Anterior cingulate cortex (tissue), 58 donors: ENCODE measurements at regions not wholly inside any gene's neighbourhood (a gene's known extent, or its start where the extent isn't known, plus 50 kb on each side); places are given as distances from the start of the nearest gene placed in this dataset.
A peak's percentile ranks its signal among the peaks of the same experiment; 100 is the strongest.

Experiments
- DNase-seq, 58 donors: peaks; one replicate each; lab custom pipeline; 2025; lab: John Stamatoyannopoulos, UW

DNA sequence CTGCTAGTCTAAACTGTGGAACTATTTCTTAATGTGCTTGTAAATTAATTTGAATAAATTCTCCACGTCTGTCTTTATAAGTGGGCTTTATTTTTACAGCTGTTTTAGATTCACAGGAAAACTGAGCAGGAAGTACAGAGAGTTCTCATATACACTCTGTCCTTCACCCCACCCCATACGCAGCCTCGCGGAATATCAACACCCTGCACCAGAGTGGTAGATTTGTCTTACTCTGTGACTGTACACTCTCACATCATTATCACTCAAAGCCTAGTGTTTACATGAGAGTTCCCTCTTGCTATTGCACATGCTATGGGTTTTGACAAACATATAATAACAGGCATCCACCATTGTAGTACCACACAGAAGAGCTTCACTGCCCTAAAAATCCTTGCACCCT is 179.7 kb upstream of the DAB2 start:
- DNase-seq: no peak

DNA sequence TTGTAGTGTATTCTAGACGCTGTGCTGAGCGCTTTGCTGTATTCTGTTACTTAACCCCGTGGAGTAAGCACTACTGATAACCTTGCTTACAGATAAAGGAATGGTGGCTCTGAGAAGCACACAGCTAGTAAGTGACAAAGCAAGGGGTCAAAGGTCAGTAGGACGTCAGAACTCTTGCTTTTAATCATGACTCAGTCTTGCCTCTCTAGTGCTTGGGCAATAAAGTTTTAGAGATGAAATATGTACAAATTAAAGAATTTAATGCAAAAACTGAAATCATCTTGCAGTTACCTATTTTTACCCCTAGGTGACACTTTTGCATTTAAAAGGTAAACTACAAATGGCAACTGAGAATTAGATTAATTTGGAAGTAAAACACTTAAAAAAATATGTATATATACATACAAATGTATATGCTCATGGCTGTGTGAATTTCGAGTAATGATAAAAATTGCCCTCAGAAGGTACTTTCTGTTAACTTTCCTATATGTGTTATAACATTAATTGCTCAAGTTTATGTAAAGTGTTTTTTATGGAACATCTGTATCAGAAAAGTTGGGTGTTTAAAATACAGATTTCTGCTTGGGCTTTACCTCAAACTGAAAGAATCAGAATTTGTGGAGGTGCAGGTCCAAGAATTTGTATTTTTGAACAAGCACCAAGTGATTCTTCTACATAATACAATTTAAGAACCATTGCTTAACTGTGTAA is 175.1 kb upstream of the DAB2 start:
- no peak for DNase-seq

DNA sequence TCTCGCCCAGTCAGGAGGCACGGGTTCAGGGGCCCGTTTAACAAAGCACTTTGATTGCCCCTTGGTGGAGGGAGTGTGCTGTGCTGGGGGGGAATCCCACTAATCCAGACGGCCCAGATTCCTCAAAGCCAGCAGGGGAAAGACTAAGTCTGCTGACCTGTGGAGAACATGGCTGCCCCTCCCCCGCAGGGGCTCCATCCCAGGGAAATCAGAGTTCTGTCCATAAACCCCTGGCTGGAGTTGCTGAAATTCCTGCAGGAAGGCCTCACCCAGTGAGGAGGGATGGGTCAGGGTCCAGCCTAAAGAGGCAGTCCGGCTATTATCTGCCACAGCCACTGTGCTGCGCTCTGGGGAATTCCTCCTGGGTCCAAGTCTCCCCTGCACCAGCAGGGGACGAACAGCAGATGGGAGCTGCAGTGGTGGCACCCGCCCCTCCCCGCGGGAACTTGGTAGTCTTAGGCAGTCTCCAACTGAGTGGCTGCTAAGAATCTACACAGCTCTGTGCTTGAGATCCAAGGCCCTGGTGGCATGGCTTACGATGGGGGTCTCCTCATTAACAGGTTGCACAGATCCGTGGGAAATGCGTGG is 174.0 kb upstream of the DAB2 start:
- DNase-seq: no peak

DNA sequence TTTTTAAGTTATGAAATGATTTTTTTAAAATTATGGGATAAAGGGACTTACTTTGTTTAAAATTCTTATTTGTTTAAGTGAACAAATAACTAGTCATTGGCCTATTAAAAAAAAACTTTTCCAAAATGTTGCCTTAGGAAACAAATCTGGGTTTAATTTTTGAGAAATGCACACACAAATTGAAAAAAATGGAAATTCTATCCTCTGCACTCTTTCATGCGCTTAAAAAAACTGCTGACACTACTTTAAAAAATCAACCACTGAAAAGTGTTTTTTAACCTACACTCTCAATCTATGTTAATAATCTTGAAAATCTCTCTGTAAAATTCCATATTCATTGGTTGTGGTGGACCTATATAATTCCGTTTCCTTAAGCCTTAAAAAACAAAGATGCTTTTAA is 163.4 kb upstream of the DAB2 start:
- no peak for DNase-seq

DNA sequence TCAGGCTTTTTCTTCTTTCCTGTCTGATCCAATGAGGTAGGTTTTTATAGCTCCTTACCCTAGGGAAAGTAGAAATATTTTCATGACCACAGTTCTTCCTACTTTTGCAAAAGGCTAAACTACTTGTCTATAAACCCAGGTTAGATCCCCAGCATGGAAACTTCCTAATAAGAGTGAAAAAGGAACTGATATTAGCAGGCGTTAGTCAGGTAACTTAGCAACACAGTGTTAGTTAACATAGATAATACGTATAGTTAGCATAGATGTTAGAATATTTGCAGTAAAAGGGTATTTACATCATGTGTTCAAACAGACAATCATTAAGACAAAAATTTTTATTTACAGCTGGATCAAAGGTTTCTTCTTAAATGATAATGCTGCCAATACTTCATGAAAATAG is 162.9 kb upstream of the DAB2 start:
- no peak for DNase-seq

DNA sequence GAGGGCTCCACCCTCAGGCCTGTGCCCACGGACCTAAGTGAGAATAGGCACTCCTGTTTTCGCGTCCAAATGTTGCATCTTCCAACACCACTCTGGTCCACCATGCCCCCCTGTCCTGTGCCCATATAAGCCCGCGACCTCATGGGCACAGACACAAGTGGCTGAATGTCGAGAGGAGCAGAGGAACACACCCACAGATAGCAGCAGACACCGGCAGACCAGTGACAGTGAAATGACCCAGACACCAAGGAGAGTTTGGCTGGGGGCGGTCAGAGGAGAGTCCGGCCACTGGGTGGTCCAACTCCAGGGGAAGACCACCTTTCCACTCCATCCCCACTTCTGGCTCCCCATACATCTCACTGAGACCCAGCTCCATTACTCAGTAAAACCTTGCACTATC is 161.4 kb upstream of the DAB2 start:
- DNase-seq: no peak

DNA sequence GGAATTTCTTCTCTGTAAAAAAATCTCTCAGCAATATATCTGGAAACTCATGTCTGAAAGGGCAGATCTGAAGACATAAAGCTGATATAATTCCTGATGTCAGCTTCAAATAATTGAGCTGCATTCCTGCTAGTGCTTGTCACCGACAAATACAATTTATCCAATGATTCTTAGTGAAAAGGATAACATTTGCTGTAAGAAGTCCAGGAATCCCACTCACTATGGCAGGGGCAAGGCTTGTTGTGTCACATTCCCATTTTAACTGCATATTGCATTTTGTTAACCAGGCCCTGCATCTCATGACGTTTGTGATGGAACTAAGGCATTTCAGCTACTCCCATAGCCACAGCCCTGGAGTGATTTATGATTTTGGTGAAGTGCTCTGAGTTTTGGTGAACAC is 160.1 kb upstream of the DAB2 start:
- DNase-seq: no peak

DNA sequence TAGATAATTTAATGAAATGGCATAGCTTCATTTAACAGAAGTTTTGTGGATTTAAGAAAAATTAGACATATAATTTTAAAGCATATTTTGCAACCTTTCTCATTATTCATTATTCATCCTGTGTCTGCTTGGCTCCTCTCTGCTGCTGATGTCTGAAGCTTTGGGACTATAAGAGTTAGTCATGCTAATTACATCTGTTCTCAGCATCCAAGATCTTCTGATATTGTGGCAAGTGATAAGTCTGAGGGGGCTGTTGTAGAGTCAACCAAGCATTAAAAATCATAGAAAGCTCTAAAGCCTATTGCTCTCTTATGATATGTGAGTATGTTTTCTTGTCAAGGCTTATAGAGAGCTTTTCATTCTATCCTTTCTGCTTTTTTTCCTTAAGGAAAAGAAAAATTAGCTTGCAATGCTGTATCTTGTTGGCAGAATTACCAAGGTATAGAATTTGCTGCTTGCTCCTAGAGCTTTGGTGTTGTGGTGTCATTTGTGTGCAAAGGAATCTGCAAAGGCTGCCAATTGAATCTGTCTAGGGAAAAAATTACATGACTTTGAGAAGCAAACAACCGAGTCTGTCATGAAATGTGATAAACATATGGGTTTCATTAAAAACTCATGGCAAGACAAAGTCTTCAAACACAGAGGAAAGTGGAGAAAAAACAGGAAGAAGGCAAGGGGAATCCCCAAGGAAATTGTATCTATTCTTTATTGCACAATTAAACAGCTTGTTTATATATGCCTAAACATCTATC is 156.1 kb upstream of the DAB2 start:
- DNase-seq: peak in 1 of 58 donors; percentile 2

DNA sequence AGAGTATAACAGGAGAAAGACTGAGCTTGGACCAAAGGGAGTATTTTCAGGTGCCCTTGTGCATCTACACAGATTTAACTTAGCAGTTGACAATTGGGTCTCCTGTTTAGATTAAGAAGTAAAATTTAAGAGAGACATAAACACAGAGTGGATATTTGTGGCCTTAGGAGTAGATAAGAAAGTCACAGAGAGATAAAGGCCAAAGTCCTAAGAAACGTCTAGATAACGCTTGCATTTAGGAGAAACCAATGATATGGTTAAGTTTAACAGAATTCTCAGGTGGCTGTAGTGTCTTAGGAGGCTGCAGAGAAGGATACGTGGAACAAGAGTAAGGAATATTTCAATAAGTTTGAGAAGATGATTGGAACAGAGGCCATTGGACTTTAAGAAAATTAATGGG is 155.0 kb upstream of the DAB2 start:
- no peak for DNase-seq

DNA sequence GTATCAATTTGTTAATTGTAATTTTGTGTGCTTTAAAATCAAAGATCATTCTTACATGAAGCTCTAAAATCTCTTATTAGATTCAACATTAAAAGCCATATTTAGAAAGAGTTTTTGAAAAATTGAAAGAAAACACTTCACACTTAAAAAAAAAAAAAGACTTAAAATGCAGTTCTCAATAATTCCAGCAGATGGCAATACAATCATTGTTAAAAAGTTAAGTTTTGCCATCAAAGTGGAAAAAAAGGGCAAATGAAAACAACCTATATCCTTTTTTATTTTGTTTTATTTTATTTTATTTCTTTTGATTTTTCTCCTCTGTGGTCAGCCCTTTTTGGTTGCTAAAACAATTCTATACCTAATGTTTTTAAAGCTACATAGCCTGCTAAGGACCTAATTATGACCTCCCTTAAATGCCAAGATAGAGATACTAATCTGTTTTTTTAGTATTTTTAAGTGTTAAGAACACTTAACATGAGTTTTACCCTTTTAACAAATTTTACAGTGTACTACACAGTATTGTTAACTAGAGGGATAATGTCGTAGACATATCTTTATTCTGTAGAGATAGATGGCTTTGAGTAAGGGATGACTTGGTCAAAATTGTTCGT is 154.2 kb upstream of the DAB2 start:
- DNase-seq: no peak

DNA sequence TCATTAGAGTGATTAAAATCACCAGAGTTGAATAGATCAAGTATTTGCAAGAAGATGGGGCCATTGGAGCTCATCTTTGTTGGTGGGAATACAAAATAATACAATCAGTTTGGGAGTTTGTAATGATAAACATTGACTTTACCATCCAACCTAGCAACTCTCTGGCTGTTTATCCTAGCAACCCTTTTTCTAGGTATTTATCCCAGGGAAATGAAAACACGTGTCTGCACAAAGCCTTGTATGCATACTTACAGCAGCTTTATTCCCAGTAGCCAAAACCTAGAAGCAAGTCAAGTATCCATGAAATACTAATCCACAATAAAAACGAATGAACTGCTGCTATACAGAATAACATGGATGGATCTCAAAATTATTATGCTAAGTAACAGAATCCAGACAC is 152.7 kb upstream of the DAB2 start:
- DNase-seq: no peak

DNA sequence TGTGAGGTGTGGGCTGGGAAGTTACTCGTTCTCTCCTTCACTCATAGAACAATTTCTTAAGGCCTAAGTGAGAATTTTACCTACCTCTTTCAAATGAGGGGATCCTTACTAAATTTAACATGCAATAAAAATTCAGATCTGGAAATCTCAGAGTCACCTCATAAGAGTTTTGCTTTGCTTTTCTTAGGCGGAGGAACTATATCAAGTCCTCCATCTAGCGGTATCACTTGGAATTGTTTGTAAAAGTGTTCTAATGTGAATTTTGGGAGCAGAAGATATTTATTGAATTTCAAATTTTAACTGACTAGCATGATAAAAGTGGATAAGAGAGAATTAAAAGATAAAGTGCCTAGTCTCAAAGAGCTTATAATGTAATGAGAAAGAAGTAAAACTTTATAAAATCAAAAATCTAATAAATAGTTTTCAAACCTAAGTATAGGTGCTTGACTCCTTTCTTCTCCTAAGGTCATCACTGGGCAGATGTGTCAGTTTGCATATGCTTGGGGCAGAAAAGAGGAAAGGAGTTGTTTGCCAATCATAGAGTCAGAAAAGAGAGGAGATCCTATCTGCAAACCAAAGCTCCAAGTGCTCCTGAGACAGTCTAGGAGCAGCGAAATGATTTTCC is 145.7 kb upstream of the DAB2 start:
- DNase-seq: peak in 1 of 58 donors; percentile 18

DNA sequence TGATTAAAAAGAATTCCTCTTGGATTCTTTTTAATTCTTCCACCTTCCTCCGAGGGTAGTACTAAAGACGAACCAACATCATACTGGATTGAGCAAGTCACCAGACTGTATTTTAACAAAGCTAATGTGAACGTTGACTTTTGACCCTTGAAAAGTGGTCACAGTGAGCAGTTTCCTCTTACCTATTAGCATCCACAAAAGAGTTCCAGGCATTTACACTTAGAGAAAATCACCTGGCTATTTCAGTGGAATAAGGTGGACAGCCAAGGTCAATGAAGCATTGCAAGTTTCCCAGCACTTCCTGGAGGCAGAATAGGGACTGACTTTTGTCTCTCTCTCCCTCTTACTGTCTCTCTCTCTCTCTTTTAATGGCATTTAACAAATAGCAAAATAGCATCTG is 145.1 kb upstream of the DAB2 start:
- DNase-seq: no peak

DNA sequence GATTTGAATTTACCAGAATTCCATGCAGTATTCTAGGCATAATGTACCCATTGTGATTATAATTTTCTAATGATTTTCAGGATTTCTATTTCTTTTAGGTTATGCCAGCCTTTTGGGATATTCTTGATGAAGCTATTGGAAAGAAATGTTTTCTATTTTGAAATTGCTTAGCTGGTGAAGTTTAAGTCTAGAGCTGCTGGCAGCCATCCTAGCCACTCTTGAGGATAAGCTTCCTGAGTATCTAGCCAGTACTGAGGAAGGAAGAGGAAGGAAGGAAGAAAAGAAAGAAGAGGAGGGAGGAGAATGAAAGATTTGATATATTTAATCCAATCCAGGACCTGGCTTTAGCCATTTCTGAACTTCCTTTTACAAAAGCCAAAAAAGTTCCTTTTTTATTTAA is 142.1 kb upstream of the DAB2 start:
- no peak for DNase-seq

DNA sequence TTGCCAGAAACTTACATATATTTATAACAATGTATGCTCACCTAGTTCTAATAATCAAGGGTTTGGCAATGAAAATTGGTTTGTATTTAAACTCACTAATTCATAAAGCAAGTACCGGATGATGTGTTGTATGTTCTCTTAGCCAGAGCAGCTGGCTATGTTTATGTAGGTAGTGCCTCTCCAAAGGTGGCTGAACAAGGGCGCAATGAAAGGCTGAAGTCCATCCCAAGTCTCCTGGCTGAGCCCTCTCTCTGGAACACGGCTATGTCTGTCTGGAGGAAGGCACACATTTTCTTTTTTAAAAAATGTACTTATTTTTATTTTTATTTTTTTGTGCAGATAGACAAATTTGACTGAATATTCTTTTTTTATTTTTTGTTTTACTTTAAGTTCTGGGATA is 141.2 kb upstream of the DAB2 start:
- no peak for DNase-seq

DNA sequence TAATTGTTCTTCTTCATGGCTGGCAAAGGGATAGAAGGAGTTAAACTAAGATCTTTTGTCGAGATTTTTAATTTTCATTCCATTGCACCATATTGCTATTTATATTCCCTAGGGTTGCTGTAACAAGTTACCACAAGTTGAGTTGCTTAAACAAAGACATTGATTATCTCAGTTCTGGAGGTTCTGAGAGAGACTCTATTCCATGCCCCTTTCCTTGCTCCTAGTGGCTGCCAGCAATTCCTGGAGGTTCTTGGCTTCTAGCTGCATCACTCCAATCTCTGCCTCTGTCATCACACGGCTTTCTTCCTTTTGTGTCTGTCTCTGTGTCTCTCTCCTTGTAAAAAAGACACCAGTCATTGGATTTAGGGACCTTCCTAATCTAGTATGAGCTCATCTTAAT is 136.6 kb upstream of the DAB2 start:
- DNase-seq: no peak

DNA sequence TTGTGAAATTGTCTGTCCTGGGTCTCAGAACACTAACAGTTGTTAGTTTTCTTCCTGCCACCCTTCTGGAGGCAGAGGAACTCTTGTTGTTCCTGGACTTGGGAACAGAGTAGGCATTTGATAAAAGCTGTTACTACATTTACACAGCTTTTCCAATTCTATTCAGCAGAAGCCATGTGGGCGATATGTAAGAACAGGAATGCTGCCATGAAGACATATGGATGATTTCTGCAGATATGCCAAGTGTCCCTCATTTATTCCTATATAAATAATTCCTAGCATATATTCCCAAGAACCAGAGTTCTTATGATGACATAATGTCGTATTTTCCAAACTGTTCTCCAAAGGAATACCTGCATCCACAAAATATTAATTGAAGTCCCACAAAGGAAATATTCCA is 135.9 kb upstream of the DAB2 start:
- peak in 4 of 58 donors; percentile 1 to 46 (median 18) for DNase-seq

DNA sequence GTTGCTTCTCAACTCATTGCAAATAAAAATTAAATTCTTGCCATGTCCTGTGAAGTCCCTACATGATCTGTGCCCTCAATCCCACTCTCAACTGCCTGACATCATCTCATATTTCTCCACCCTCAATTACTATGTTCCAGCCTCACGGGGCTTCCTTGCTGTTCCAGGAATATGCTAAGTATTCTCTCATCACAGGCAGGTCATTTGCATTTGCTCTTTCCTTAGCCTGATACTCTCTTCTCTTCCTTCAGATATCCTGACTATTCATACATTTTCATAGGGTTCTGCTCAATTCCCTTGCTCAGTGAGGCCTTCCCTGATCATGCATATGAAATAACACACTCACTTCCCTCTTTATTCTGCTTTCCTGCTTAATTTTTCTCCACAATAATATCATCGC is 135.1 kb upstream of the DAB2 start:
- DNase-seq: no peak

DNA sequence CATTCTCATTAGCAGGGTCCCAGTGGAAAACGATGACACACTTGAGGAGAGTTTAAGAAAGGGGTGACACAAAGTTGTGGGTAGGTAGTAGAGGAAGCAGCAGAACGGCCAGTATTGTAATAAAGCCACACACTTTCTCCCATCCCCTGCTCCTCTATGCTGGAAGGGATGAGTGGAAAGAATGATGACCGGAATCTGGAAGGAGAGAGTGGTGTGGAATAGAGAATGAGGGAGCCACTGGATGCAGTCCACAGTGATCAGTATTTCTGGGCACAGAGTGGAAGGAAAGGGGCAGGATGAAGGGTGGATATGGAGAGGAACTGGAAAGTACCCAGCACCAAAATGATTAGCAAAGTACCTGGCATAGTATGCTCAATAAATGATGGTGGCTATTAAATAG is 133.8 kb upstream of the DAB2 start:
- no peak for DNase-seq

DNA sequence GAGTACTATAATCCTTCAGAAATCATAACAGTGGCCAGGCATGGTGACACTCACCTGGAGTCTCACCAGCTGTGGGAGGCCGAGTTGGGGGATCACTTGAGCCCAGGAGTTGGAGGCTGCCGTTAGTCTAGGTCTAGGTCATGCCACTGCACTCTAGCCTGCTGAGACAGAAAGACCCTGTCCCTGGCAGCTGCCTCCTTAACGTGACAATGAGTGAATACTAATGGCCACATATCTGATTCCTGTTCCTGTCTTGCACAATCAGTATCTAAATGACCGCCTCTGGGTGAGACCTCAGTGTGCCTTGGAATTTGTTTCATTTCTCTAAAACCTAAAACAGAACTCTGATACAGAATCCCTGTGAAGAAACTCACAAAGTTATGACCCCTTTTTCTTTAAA is 131.0 kb upstream of the DAB2 start:
- DNase-seq: no peak

DNA sequence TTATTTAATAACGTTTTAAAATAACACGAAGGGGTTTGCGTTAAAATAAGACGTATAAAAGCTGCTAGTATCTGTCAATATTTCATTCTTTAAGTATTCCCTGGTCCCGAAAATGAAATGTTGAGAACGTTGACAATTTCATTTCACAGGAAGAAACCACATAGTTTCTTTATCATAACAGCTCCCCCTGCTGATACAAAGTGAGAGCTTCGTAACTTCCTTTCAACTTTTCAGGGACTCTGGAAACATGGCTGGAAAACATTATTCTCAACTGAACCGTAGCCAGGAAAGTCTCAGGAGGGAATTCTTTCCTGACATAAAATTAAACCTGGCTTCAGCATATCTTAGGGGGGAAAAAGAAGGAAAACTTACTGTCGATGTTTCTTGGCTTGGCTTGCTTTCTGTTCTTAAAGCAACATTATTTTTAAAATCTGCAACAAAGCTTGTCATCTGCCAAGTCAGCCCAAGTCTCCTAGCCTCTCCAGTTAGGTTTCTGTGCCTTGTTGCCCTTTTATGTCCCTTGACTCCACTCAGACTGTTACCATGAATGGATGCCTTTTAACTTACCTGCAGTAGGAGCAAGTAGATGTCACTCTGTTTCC is 122.9 kb upstream of the DAB2 start:
- peak in 4 of 58 donors; percentile 0 to 31 (median 14) for DNase-seq
